Body of pancreas (tissue), 4 donors: ENCODE measurements at regions not wholly inside any gene's neighbourhood (a gene's known extent, or its start where the extent isn't known, plus 50 kb on each side); places are given as distances from the start of the nearest gene placed in this dataset.

Source experiments
- CTCF ChIP-seq, 7 experiments: fragments of 450-650 bp in 4 of 7; fragments of 200-600 bp in 3 of 7; sonication (generic) in 3 of 7; IDR thresholded peaks; one replicate each; pipeline ENCODE4 v1.5.1; 2016 to 2019; ENCODE audit warnings: antibody characterized with exemption in 7 of 7
- POLR2A ChIP-seq, 3 donors: fragments of 450-650 bp; IDR thresholded peaks; one replicate each; pipeline ENCODE4 v1.6.1; 2016; ENCODE audit warnings: antibody characterized with exemption in 3 of 3, mild to moderate bottlenecking in 2 of 3

GRCh38 chr1:14120895-14121294, 420.9 kb downstream of the PRDM2 start:
- TF ChIP-seq CTCF (IDR thresholded peaks at IDR 0.05): no peak
- no peak for TF ChIP-seq POLR2A (IDR thresholded peaks at IDR 0.05)
